HL-60 (cell line): ENCODE measurements at regions not wholly inside any gene's neighbourhood (a gene's known extent, or its start where the extent isn't known, plus 50 kb on each side); places are given as distances from the start of the nearest gene placed in this dataset.

Source experiments
- DNase-seq, 2 experiments: peaks; one replicate each; pipeline ENCODE4 v3.0.0-alpha.2; 2010 to 2020; ENCODE audit warnings: low read depth in 1 of 2, low spot score in 1 of 2
- H3K27ac ChIP-seq: fragments of 250-450 bp; sonication (Bioruptor Pico); replicated peaks from 2 replicates; pipeline ENCODE4 v1.5.1; 2020; ENCODE audit warnings: mild to moderate bottlenecking, moderate library complexity
- H3K27me3 ChIP-seq: fragments of 250-450 bp; sonication (Bioruptor Pico); 2 replicates; pipeline ENCODE4 v1.5.1; 2021; ENCODE audit warnings: mild to moderate bottlenecking, moderate library complexity; ENCODE audit not compliant: insufficient read depth, poor library complexity, severe bottlenecking
- H3K4me3 ChIP-seq: replicated peaks from 2 replicates; pipeline ENCODE4 v1.5.1; 2011; ENCODE audit warnings: mild to moderate bottlenecking, control low read depth, low read length; ENCODE audit not compliant: insufficient read depth
- CTCF ChIP-seq: IDR thresholded peaks from one replicate; pipeline ENCODE4 v1.5.1; 2011; ENCODE audit warnings: low read length, control low read depth, inconsistent platforms; ENCODE audit not compliant: insufficient read depth
- GABPA ChIP-seq: IDR thresholded peaks from 2 replicates; pipeline ENCODE4 v1.6.1; 2012; ENCODE audit warnings: low read depth
- POLR2AphosphoS5 ChIP-seq: IDR thresholded peaks from 2 replicates; pipeline ENCODE4 v1.6.1; 2012; ENCODE audit warnings: low read depth
- REST ChIP-seq: IDR thresholded peaks from 2 replicates; pipeline ENCODE4 v1.6.1; 2012; ENCODE audit warnings: low read depth; ENCODE audit not compliant: insufficient replicate concordance
- SPI1 ChIP-seq: IDR thresholded peaks from 2 replicates; pipeline ENCODE4 v1.6.1; 2012; ENCODE audit warnings: low read depth, mild to moderate bottlenecking, borderline replicate concordance

- no peaks in the 10 kb centered on the region for H3K27me3 ChIP-seq
Observed at GRCh38 chr14:54083549-54084239, 127.1 kb upstream of the BMP4 start.

GRCh38 chr14:54085232-54085761 lies 128.7 kb upstream of the BMP4 start:
- DNase-seq = no peak

More at GRCh38 chr14:54083549-54084239, 127.1 kb upstream of the BMP4 start:
- no peak overlapping the region for H3K4me3 ChIP-seq
- TF ChIP-seq GABPA = no peak
- TF ChIP-seq POLR2AphosphoS5 = no peak
- no peak for TF ChIP-seq SPI1
- TF ChIP-seq CTCF = no peak
- no peak for TF ChIP-seq REST
- no peak overlapping the region for H3K27ac ChIP-seq
- DNase-seq = no peak

More at GRCh38 chr14:54085232-54085761, 128.7 kb upstream of the BMP4 start:
- TF ChIP-seq POLR2AphosphoS5 (no peak), CTCF (no peak), SPI1 (no peak), GABPA (no peak), REST (no peak)
- no peak overlapping the region for H3K27ac ChIP-seq
- H3K27me3 ChIP-seq = no peaks in the 10 kb centered on the region
- no peak overlapping the region for H3K4me3 ChIP-seq
